Frontal cortex (tissue), 3 donors: ENCODE measurements at regions not wholly inside any gene's neighbourhood (a gene's known extent, or its start where the extent isn't known, plus 50 kb on each side); places are given as distances from the start of the nearest gene placed in this dataset.
A peak's percentile ranks its signal among the peaks of the same experiment; 100 is the strongest.

ENCODE experiments used
- DNase-seq, 2 donors: peaks; one replicate each; pipeline ENCODE4 v3.0.0; 2012; ENCODE audit warnings: low spot score in 2 of 2
- FAIRE-seq: peaks from 2 replicates; lab custom pipeline; 2012; peaks lifted over from hg19 to GRCh38; lab: Jason Lieb, UNC
- donor health status: control.
- donor health status: control.
- donor health status: control.

DNA sequence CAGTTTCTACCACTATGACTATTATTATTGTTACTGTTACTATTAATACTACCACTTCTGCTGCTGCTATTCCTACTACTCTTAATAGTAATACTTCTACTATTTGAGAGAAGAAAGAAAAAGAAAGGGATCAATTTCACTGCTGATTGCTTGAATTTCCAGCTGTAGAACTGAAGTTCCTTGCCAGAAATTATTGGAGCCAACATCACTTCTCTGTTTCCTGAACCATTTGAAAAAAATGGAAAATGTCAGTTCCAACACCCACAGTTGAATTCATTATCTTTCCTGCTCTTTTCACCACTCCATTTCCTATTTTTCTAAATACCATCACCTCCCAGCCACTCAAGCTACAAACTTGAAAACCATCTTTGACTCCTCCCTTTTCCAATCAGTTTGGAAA lies 54.1 kb upstream of the PIK3C2G start:
- FAIRE-seq, result no peak

GRCh38 chr12:18206198-18206597 lies 55.1 kb upstream of the PIK3C2G start:
- no peak for FAIRE-seq
- DNase-seq, result no peak

More for the DNA sequence above, 54.1 kb upstream of the PIK3C2G start:
- no peak for DNase-seq

DNA sequence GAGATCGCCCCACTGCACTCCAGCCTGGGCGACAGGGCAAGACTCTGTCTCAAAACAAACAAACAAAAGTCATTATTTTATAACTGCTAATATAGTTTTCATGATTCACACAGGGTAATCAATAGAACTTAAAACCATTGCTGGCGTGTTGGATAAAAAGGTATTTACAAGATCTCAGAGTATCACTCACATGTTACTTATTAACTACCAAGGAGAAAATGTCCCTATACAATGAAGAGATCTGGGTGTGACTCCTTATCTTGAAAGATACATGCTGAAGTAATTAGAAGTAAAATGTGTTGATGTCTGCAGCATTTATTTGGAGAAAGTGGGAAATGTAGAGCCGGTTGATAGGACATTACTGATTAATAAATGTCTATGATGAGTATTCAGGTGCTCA lies 57.3 kb upstream of the PIK3C2G start:
- FAIRE-seq (no peak), DNase-seq (no peak)

DNA sequence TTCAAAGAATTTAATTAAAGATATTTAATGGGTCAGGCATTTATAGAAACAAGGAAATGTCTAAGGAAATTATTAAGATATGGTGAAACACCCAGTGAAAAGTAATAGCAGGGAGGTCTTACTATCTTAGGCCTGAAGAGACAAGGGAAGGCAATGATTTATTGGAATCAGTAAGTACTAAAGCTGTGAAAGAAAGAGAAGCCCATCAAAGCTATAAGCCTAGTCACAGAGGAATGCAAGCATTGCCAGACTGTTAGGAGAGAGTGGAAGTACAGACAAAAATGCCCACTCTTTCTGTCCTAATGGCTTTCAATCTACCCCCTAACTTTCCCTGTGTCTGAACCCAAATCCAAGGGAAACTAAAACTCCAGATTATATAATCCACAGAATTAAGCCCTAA lies 69.2 kb upstream of the PIK3C2G start:
- FAIRE-seq (no peak), DNase-seq (no peak)

- FAIRE-seq (no peak), DNase-seq (no peak)
These were observed 78.2 kb upstream of the PIK3C2G start for GRCh38 chr12:18183141-18183540.

DNA sequence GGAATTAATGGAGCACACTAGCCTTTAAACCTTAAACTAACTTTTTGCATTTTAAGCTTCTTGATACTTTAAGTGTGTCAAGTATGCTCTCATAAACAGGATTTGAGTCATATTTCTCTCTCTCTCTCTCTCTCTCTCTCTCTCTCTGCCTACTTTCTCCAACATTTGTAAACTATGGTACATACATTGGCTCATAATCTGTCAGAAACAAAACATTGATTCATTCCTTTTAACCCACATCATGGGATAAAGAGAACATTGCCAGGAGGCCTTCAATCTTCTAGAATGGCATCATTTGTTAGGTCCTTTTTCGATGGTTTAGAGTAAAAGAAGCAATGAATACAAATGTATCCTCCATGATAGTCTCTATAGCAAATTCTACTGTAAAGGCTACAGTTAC lies 81.6 kb upstream of the RERGL start:
- FAIRE-seq, result no peak

GRCh38 chr12:18168016-18168415 lies 78.0 kb upstream of the RERGL start:
- DNase-seq (no peak), FAIRE-seq (no peak)

More for the DNA sequence above, 81.6 kb upstream of the RERGL start:
- no peak for DNase-seq

DNA sequence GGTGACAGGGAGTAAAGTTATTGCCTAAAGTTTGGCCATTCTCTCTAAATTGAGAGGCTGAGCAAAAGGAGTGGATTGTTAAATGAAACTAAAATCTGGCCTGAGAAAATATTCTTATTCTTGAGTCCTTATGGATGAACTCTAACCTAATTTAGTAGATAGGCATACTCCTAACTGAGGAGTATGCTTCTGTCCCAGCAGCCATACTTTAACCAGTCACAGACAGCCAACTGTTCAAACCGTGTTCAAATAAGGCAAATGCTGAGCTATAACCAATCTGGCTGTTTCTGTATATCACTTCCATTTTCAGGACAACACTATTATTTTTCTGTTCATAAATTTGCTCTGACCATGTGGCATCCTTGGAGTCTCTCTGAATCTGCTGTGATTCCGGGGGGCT lies 75.9 kb upstream of the RERGL start:
- FAIRE-seq, result no peak
- DNase-seq, result no peak

DNA sequence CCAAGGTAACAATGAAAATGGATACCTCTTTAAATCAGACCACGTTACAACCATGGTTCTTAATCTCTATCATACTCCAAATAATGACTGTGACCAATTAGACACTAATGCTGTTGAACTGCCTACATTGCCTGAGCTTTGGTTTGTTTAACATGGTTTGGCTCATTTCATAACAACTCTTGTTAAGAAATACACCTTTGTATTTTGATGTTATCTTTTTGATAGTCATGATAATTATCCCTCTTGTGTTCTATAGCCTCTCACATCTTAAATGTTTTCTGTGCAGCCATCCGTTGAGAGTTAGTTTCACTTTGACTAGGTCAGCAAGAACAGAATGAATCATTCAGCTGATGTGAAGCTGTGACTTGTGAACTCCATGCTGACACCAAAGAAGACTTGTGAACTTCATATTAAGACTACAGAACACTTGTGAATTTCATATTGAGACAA lies 75.5 kb upstream of the RERGL start:
- FAIRE-seq (no peak), DNase-seq (no peak)

GRCh38 chr12:18160901-18161300 lies 70.9 kb upstream of the RERGL start:
- FAIRE-seq, result no peak
- DNase-seq, result no peak

DNA sequence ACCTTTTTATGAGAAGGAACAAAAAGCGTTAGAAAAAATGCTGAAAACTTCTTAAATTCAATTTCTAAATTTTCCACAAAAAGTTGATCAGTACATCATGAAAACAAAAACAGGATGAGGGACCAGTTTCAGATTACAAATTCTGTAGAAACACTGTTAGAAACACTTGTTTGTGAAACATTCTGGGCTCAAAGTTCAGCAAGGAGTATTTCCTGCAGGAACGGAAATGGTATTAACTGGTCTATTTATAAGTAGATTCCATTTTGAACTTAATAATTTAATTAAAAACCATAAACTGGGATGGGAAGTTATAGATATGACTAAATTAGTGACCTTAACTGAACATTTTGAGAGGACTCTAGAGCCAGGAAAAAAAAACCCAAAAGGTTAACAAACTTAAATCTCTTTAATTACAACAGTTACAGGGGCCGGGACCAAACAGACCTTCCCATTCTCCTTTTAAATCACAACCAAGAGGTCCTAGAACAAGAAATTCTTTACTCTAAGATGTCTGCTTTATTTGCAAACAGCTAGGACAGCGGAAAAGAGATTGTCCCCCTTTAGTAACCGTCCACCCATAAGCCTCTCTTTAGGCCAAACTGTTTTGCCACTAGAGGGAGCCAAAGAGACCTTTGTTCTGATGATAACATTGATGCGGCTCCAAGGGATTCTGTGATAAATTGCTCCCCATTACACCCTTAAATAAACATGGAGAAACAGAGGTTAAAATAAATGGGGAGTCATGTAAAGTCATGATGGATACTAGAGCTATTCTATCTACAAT lies 69.0 kb upstream of the RERGL start:
- no peak for FAIRE-seq
- DNase-seq, result no peak

GRCh38 chr12:18153826-18154225 lies 63.8 kb upstream of the RERGL start:
- DNase-seq (no peak), FAIRE-seq (no peak)

- DNase-seq, result no peak
- FAIRE-seq, result no peak
These were observed 61.0 kb upstream of the RERGL start for GRCh38 chr12:18151036-18151435.

GRCh38 chr12:18148961-18149360 lies 59.0 kb upstream of the RERGL start:
- no peak for FAIRE-seq
- DNase-seq, result no peak

GRCh38 chr12:18146363-18146762 lies 56.4 kb upstream of the RERGL start:
- FAIRE-seq (no peak), DNase-seq (no peak)

- FAIRE-seq, result no peak
These were observed 55.9 kb upstream of the RERGL start for GRCh38 chr12:18145924-18146323.

DNA sequence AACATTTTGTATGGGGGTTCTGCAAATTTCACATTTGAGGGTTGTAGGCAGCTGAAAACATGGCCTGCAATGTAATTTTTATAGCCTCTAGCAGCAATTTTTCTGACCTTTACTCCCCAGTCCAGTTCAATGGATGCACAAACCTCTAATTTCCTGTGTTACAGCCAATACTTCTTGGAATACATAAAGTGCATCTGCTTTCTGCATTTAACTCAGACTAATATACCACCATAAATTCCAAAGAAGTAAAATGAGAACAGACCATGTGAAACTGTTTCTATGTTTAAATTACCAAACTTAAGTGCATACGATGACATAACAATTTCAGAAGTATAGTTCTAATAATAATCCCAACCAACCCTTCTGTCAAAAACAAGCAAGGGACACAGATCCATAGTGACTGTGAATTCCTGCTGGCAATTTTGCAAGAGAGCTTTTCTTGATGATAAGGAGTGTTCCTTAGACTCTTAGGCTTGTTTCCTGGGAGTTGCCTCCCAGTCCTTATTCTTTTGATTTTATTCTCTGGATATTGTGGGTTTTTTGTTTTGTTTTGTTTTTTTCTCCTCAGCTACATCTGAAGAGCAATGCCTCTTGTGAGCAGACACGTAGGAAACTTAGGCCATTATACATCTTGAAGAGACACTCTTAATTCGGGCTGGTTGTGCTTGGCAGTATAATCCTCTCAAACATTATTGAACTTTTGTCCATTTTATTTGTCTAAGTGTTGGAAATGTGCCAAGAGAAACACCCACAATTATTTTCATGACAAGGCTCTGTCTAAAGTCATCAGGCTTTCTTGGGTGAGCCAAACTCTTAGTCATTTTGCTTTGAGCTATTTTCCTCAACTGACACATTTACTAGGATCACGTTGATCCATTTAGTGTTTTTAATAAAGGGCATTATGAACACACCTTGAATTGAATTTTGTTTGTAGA lies 51.3 kb upstream of the RERGL start:
- DNase-seq (no peak), FAIRE-seq (no peak)

More at GRCh38 chr12:18145924-18146323, 55.9 kb upstream of the RERGL start:
- DNase-seq, result no peak

DNA sequence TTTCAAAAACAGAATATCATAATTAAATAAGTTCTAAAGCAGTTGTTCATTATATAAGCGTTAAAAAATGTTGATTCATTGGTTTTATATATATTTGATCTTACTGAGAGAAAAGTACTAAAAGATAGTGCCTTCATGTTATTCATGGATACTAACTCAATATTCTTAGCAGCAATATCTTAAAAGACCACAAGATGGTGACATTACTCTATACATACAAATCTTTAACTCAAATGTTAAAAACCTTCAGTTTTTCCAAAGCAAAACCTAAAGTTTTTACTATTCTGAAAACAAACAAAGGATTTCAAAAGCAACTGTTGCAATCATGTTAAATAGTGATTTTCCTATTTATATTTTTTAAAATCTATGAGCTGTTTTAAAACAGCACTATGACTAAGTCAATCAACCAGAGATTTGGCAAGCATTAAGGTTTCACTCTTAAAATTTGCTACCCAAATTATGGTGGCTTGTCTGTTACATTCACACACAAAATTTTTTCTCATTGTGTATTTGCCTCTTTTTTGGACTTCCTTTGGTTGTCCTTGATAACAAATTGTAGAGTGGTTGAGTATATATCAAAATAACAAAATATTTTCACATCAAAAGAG lies 50.1 kb upstream of the RERGL start:
- FAIRE-seq (peak; percentile 97), DNase-seq (no peak)
